Erythroblast (primary cell): ENCODE measurements at regions not wholly inside any gene's neighbourhood (a gene's known extent, or its start where the extent isn't known, plus 50 kb on each side); places are given as distances from the start of the nearest gene placed in this dataset.

Experiments
- DNase-seq, 2 experiments: peaks; one replicate each; lab custom pipeline; 2025; lab: John Stamatoyannopoulos, UW
- GATA1 ChIP-seq: IDR thresholded peaks from 2 replicates; pipeline ENCODE4 v1.6.1; 2011; ENCODE audit warnings: low read depth, mild to moderate bottlenecking, control low read depth, low read length, moderate library complexity
- POLR2A ChIP-seq: IDR thresholded peaks from 2 replicates; pipeline ENCODE4 v1.6.1; 2011; ENCODE audit warnings: mild to moderate bottlenecking, low read length

GRCh38 chr2:42971947-42972736, 179.8 kb upstream of the HAAO start:
- no peak for DNase-seq
- TF ChIP-seq GATA1 = no peak
- no peak for TF ChIP-seq POLR2A

- DNase-seq = no peak
- TF ChIP-seq GATA1 (no peak), POLR2A (no peak)
Observed at GRCh38 chr2:42971381-42971780, 179.0 kb upstream of the HAAO start.

- DNase-seq = no peak
- TF ChIP-seq GATA1 (no peak), POLR2A (no peak)
Observed at GRCh38 chr2:42970151-42970550, 177.8 kb upstream of the HAAO start.

GRCh38 chr2:42969231-42970150, 177.1 kb upstream of the HAAO start:
- no peak for DNase-seq
- TF ChIP-seq POLR2A (no peak), GATA1 (no peak)

GRCh38 chr2:42967959-42968674, 175.7 kb upstream of the HAAO start:
- peak in 1 of 2 experiments; percentile 23 for DNase-seq
- no peak for TF ChIP-seq GATA1

GRCh38 chr2:42965910-42966309, 173.5 kb upstream of the HAAO start:
- TF ChIP-seq GATA1 = no peak
- TF ChIP-seq POLR2A = no peak

GRCh38 chr2:42965196-42965595, 172.8 kb upstream of the HAAO start:
- no peak for DNase-seq
- TF ChIP-seq GATA1 = no peak
- TF ChIP-seq POLR2A = no peak

More at GRCh38 chr2:42965910-42966309, 173.5 kb upstream of the HAAO start:
- no peak for DNase-seq

GRCh38 chr2:42964439-42965083, 172.2 kb upstream of the HAAO start:
- no peak for TF ChIP-seq POLR2A
- no peak for TF ChIP-seq GATA1
- no peak for DNase-seq

- no peak for DNase-seq
- no peak for TF ChIP-seq POLR2A
- no peak for TF ChIP-seq GATA1
Observed at GRCh38 chr2:42963452-42964068, 171.2 kb upstream of the HAAO start.

- TF ChIP-seq GATA1 = no peak
- TF ChIP-seq POLR2A = no peak
- DNase-seq = no peak
Observed at GRCh38 chr2:42962508-42962953, 170.1 kb upstream of the HAAO start.

GRCh38 chr2:42961961-42962360, 169.6 kb upstream of the HAAO start:
- TF ChIP-seq POLR2A = no peak
- no peak for TF ChIP-seq GATA1
- DNase-seq = no peak

- TF ChIP-seq POLR2A (no peak), GATA1 (no peak)
- DNase-seq = no peak
Observed at GRCh38 chr2:42961385-42961811, 169.0 kb upstream of the HAAO start.

- no peak for TF ChIP-seq POLR2A
- TF ChIP-seq GATA1 = no peak
Observed at GRCh38 chr2:42960842-42961180, 168.4 kb upstream of the HAAO start.

More at GRCh38 chr2:42960842-42961180, 168.4 kb upstream of the HAAO start:
- no peak for DNase-seq
